Fibroblast of lung (primary cell): ENCODE measurements at regions not wholly inside any gene's neighbourhood (a gene's known extent, or its start where the extent isn't known, plus 50 kb on each side); places are given as distances from the start of the nearest gene placed in this dataset.

Experiments used
- DNase-seq, 2 donors: peaks; one replicate each; pipeline versions ENCODE4 v3.0.0 to v3.0.0-alpha.2; 2010; ENCODE audit warnings: low read depth in 2 of 2
- H2AFZ ChIP-seq: 2 replicates; pipeline ENCODE4 v1.5.1; 2012; ENCODE audit warnings: low read length, control low read depth, inconsistent platforms
- H3K27ac ChIP-seq: 2 replicates; pipeline ENCODE4 v1.5.1; 2011; ENCODE audit warnings: low read length, control low read depth; ENCODE audit not compliant: insufficient read depth
- H3K27me3 ChIP-seq: 2 replicates; pipeline ENCODE4 v1.5.1; 2011; ENCODE audit warnings: mild to moderate bottlenecking, low read length; ENCODE audit not compliant: control insufficient read depth, insufficient read depth
- H3K36me3 ChIP-seq: 2 replicates; pipeline ENCODE4 v1.5.1; 2011; ENCODE audit warnings: low read length; ENCODE audit not compliant: control insufficient read depth, insufficient read depth
- H3K4me1 ChIP-seq: 2 replicates; pipeline ENCODE4 v1.5.1; 2011; ENCODE audit warnings: low read length; ENCODE audit not compliant: control insufficient read depth, insufficient read depth; ENCODE audit errors: extremely low read depth
- H3K4me2 ChIP-seq: 2 replicates; pipeline ENCODE4 v1.5.1; 2011; ENCODE audit warnings: low read length, control low read depth; ENCODE audit not compliant: insufficient read depth; ENCODE audit errors: extremely low read depth
- H3K4me3 ChIP-seq, 4 experiments: fragments of 200-600 bp in 1 of 4; sonication (generic) in 1 of 4; replicated peaks in 1 of 4; 2 replicates each; pipeline ENCODE4 v1.5.1; 2011 to 2016; ENCODE audit warnings: low read length in 4 of 4, low read depth in 3 of 4, mild to moderate bottlenecking in 3 of 4, control low read depth in 2 of 4, inconsistent platforms in 1 of 4, mixed read lengths in 1 of 4; ENCODE audit not compliant: insufficient read depth in 1 of 4; ENCODE audit errors: control extremely low read depth in 1 of 4
- H3K79me2 ChIP-seq: 2 replicates; pipeline ENCODE4 v1.5.1; 2012; ENCODE audit warnings: mild to moderate bottlenecking, low read length, inconsistent platforms; ENCODE audit not compliant: control insufficient read depth, insufficient read depth
- H3K9ac ChIP-seq: 2 replicates; pipeline ENCODE4 v1.5.1; 2011; ENCODE audit warnings: mild to moderate bottlenecking, low read length, control low read depth; ENCODE audit not compliant: insufficient read depth
- H3K9me3 ChIP-seq: 2 replicates; pipeline ENCODE4 v1.5.1; 2012; ENCODE audit warnings: low read depth, low read length; ENCODE audit not compliant: control insufficient read depth, insufficient read depth
- H4K20me1 ChIP-seq: 2 replicates; pipeline ENCODE4 v1.5.1; 2011; ENCODE audit warnings: low read length; ENCODE audit not compliant: control insufficient read depth, insufficient read depth; ENCODE audit errors: extremely low read depth
- EZH2 ChIP-seq: IDR thresholded peaks from 2 replicates; pipeline ENCODE4 v1.5.1; 2012; ENCODE audit warnings: low read length, control low read depth, mild to moderate bottlenecking; ENCODE audit errors: missing control alignments
- TF ChIP-seq, protein P1 (sequence below), 2 donors: IDR thresholded peaks in 1 of 2; conservative IDR thresholded peaks in 1 of 2; 1 replicate in 1 of 2; 2 replicates in 1 of 2; pipeline ENCODE4 v1.5.1; 2011 to 2012; ENCODE audit warnings: low read length in 2 of 2, control low read depth in 1 of 2, inconsistent platforms in 1 of 2, low read depth in 1 of 2, mild to moderate bottlenecking in 1 of 2

DNA sequence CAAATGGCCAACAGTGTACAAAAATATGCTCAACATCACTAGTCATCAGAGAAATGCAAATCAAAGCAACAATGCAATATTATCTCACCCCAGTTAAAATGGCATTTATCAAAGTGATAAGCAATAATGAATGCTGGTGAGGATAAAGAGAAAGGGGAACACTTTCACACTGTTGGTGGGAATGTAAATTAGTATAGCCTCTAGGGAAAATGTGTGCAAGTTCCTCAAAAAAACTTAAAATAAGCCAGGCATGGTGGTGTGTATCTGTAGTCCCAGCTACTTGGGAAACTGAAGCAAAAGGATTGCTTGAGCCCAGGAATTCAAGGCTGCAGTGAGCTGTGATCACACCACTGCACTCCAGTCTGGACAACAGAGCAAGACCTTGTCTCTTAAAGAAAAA is 572.1 kb downstream of the NLGN4X start:
- no peaks in the 10 kb centered on the region for H3K4me1 ChIP-seq
- H3K27ac ChIP-seq: no peak overlapping the region
- H3K9ac ChIP-seq: no peak overlapping the region
- H3K4me3 ChIP-seq: no peak overlapping the region
- no peaks in the 10 kb centered on the region for H3K9me3 ChIP-seq
- H3K27me3 ChIP-seq: no peaks in the 10 kb centered on the region
- H4K20me1 ChIP-seq: no peaks in the 10 kb centered on the region
- DNase-seq: no peak
- no peaks in the 10 kb centered on the region for H3K79me2 ChIP-seq
- H2AFZ ChIP-seq: no peak overlapping the region
- no peak overlapping the region for H3K4me2 ChIP-seq
- TF ChIP-seq, protein P1, sequence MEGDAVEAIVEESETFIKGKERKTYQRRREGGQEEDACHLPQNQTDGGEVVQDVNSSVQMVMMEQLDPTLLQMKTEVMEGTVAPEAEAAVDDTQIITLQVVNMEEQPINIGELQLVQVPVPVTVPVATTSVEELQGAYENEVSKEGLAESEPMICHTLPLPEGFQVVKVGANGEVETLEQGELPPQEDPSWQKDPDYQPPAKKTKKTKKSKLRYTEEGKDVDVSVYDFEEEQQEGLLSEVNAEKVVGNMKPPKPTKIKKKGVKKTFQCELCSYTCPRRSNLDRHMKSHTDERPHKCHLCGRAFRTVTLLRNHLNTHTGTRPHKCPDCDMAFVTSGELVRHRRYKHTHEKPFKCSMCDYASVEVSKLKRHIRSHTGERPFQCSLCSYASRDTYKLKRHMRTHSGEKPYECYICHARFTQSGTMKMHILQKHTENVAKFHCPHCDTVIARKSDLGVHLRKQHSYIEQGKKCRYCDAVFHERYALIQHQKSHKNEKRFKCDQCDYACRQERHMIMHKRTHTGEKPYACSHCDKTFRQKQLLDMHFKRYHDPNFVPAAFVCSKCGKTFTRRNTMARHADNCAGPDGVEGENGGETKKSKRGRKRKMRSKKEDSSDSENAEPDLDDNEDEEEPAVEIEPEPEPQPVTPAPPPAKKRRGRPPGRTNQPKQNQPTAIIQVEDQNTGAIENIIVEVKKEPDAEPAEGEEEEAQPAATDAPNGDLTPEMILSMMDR (conservative IDR thresholded peaks at IDR 0.05 in 1 of 2, IDR thresholded peaks at IDR 0.05 in 1 of 2; ENCODE audit: low read depth in 1 of 2, low read length in 2 of 2): no peak
- TF ChIP-seq EZH2: no peak
- H3K36me3 ChIP-seq: no peaks in the 10 kb centered on the region

DNA sequence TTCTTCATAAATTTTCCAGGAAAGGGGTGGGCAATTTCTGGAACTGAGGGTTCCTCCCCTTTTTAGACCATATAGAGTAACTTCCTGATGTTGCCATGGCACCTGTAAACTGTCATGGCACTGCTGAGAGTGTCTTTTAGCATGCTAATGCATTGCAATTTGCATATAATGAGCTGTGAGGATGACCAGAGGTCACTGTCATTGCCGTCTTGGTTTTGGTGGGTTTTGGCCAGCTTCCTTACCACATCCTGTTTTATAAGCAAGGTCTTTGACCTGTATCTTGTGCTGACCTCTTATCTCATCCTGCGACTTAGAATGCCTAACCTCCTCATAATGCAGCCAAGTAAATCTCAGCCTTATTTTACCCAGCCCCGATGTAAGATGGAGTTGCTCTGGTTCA is 577.8 kb downstream of the NLGN4X start:
- Histone ChIP-seq H3K36me3 (no peaks in the 10 kb centered on the region), H3K27me3 (no peaks in the 10 kb centered on the region), H4K20me1 (no peaks in the 10 kb centered on the region), H3K4me3 (no peak overlapping the region), H3K9me3 (no peaks in the 10 kb centered on the region), H3K27ac (no peak overlapping the region), H2AFZ (no peak overlapping the region), H3K4me1 (no peaks in the 10 kb centered on the region), H3K9ac (no peak overlapping the region), H3K79me2 (no peaks in the 10 kb centered on the region), H3K4me2 (no peak overlapping the region)
- TF ChIP-seq EZH2: no peak
- TF ChIP-seq, protein P1 (conservative IDR thresholded peaks at IDR 0.05 in 1 of 2, IDR thresholded peaks at IDR 0.05 in 1 of 2; ENCODE audit: low read depth in 1 of 2, low read length in 2 of 2): no peak
- no peak for DNase-seq

DNA sequence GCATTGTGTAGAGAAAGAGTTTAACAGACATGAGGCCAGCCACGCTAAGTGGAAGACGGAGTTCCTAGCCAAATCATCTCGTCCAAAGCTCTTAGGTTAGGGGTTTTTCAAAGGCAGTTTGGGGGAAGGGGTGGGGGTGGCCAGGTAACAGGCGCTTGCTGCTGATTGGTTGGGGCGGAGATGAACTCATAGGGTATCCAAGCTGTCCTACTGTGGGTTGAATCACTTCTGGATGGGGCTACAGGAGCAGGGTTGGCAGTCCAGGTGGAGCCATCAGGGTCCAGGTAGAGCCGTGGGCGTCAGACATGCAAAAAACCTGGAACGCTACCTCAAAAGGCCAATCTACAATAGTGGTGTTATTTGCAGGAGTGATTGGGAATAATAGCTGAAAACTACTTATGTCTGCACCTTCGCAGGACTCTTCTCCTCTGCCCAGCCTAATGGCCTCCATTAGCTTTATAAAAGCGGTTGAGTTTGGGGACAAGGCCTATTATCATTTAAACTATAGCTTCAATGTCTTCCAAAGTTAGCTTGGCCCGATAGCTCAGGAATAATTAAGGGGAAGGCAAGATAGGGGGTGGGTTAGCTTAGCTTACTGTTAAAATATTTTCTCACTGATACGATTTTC is 579.6 kb downstream of the NLGN4X start:
- DNase-seq: no peak
- Histone ChIP-seq H3K36me3 (no peaks in the 10 kb centered on the region), H4K20me1 (no peaks in the 10 kb centered on the region), H3K4me1 (no peaks in the 10 kb centered on the region), H3K9me3 (no peaks in the 10 kb centered on the region), H3K9ac (no peak overlapping the region), H3K4me3 (no peak overlapping the region), H2AFZ (no peak overlapping the region), H3K27me3 (no peaks in the 10 kb centered on the region), H3K27ac (no peak overlapping the region), H3K79me2 (no peaks in the 10 kb centered on the region), H3K4me2 (no peak overlapping the region)
- TF ChIP-seq, protein P1 (conservative IDR thresholded peaks at IDR 0.05 in 1 of 2, IDR thresholded peaks at IDR 0.05 in 1 of 2; ENCODE audit: low read depth in 1 of 2, low read length in 2 of 2): no peak
- no peak for TF ChIP-seq EZH2
